HG03575 (cell line): ENCODE measurements at regions not wholly inside any gene's neighbourhood (a gene's known extent, or its start where the extent isn't known, plus 50 kb on each side); places are given as distances from the start of the nearest gene placed in this dataset.

Source experiments
- ATAC-seq: cut with Tn5 transposase; IDR thresholded peaks from one replicate; pipeline ENCODE4 v1.9.1; 2021; ENCODE audit not compliant: unreplicated experiment, insufficient number of reproducible peaks, low FRiP score; ENCODE audit errors: extremely low read depth

GRCh38 chr7:33798686-33799325 is 106.5 kb upstream of the BMPER start:
- no peak for ATAC-seq

- no peak for ATAC-seq
Observed at GRCh38 chr7:33799766-33800165, 105.6 kb upstream of the BMPER start.

GRCh38 chr7:33802600-33802999 is 102.7 kb upstream of the BMPER start:
- ATAC-seq: no peak

- ATAC-seq: no peak
Observed at GRCh38 chr7:33804140-33804660, 101.1 kb upstream of the BMPER start.

GRCh38 chr7:33805630-33806233 is 99.6 kb upstream of the BMPER start:
- no peak for ATAC-seq

GRCh38 chr7:33806298-33807154 is 98.8 kb upstream of the BMPER start:
- no peak for ATAC-seq

- no peak for ATAC-seq
Observed at GRCh38 chr7:33807155-33807530, 98.2 kb upstream of the BMPER start.

GRCh38 chr7:33807779-33808482 is 97.4 kb upstream of the BMPER start:
- ATAC-seq: no peak

GRCh38 chr7:33809228-33809627 is 96.1 kb upstream of the BMPER start:
- ATAC-seq: no peak

GRCh38 chr7:33810356-33810755 is 95.0 kb upstream of the BMPER start:
- ATAC-seq: no peak

- ATAC-seq: no peak
Observed at GRCh38 chr7:33813331-33813730, 92.0 kb upstream of the BMPER start.

- ATAC-seq: no peak
Observed at GRCh38 chr7:33814400-33814799, 90.9 kb upstream of the BMPER start.

GRCh38 chr7:33814936-33815335 is 90.4 kb upstream of the BMPER start:
- ATAC-seq: no peak

GRCh38 chr7:33815336-33815735 is 90.0 kb upstream of the BMPER start:
- ATAC-seq: no peak

GRCh38 chr7:33816106-33816505 is 89.2 kb upstream of the BMPER start:
- ATAC-seq: no peak

GRCh38 chr7:33819658-33820057 is 85.7 kb upstream of the BMPER start:
- ATAC-seq: no peak

- no peak for ATAC-seq
Observed at GRCh38 chr7:33820206-33820605, 85.1 kb upstream of the BMPER start.

GRCh38 chr7:33821970-33822369 is 83.4 kb upstream of the BMPER start:
- no peak for ATAC-seq

- ATAC-seq: no peak
Observed at GRCh38 chr7:33823913-33824312, 81.4 kb upstream of the BMPER start.
